ACHN (cell line): ENCODE measurements at regions not wholly inside any gene's neighbourhood (a gene's known extent, or its start where the extent isn't known, plus 50 kb on each side); places are given as distances from the start of the nearest gene placed in this dataset.

ENCODE experiments used
- DNase-seq: peaks from one replicate; pipeline ENCODE4 v3.0.0-alpha.2; 2015
- in situ Hi-C: cut with HindIII; loops from 2 replicates; pipeline ENCODE4 v1.10.0; 2017; ENCODE audit warnings: low sequenced_read_pairs, low pct_ligation_motif_present, low pct_unique_long_range_greater_than_20kb

- in situ Hi-C loops, result no loop called here
- no peak for DNase-seq
These were observed 459.8 kb downstream of the PMP22 start for GRCh38 chr17:14805348-14805747.

GRCh38 chr17:14803826-14804225 lies 461.3 kb downstream of the PMP22 start:
- DNase-seq, result no peak
- in situ Hi-C loops, result no loop called here

GRCh38 chr17:14797801-14798200 lies 467.3 kb downstream of the PMP22 start:
- no peak for DNase-seq
- in situ Hi-C loops, result no loop called here

GRCh38 chr17:14797021-14797420 lies 468.1 kb downstream of the PMP22 start:
- in situ Hi-C loops, result no loop called here
- no peak for DNase-seq

- DNase-seq, result no peak
These were observed 470.2 kb downstream of the PMP22 start for GRCh38 chr17:14794961-14795360.

GRCh38 chr17:14793237-14793636 lies 471.9 kb downstream of the PMP22 start:
- DNase-seq, result no peak
- in situ Hi-C loops, result no loop called here

More at GRCh38 chr17:14794961-14795360, 470.2 kb downstream of the PMP22 start:
- in situ Hi-C loops, result no loop called here

GRCh38 chr17:14792746-14793145 lies 472.4 kb downstream of the PMP22 start:
- DNase-seq, result no peak
- in situ Hi-C loops, result no loop called here

GRCh38 chr17:14791221-14791620 lies 473.9 kb downstream of the PMP22 start:
- in situ Hi-C loops, result no loop called here
- DNase-seq, result no peak

GRCh38 chr17:14790521-14790920 lies 474.6 kb downstream of the PMP22 start:
- in situ Hi-C loops, result no loop called here
- DNase-seq, result no peak

- in situ Hi-C loops, result no loop called here
- DNase-seq, result no peak
These were observed 480.0 kb downstream of the PMP22 start for GRCh38 chr17:14784997-14785696.

GRCh38 chr17:14781123-14781522 lies 480.2 kb downstream of the HS3ST3B1 start:
- no peak for DNase-seq
- in situ Hi-C loops, result no loop called here

- in situ Hi-C loops, result no loop called here
- no peak for DNase-seq
These were observed 479.3 kb downstream of the HS3ST3B1 start for GRCh38 chr17:14780097-14780651.

GRCh38 chr17:14779241-14779640 lies 478.4 kb downstream of the HS3ST3B1 start:
- no peak for DNase-seq
- in situ Hi-C loops, result no loop called here

- in situ Hi-C loops, result no loop called here
These were observed 476.4 kb downstream of the HS3ST3B1 start for GRCh38 chr17:14777291-14777690.

GRCh38 chr17:14776791-14777190 lies 475.9 kb downstream of the HS3ST3B1 start:
- no peak for DNase-seq
- in situ Hi-C loops, result no loop called here

More at GRCh38 chr17:14777291-14777690, 476.4 kb downstream of the HS3ST3B1 start:
- no peak for DNase-seq

GRCh38 chr17:14775731-14776492 lies 475.0 kb downstream of the HS3ST3B1 start:
- in situ Hi-C loops, result no loop called here
- no peak for DNase-seq

- in situ Hi-C loops, result no loop called here
- DNase-seq, result no peak
These were observed 473.9 kb downstream of the HS3ST3B1 start for GRCh38 chr17:14774774-14775173.

- no peak for DNase-seq
- in situ Hi-C loops, result no loop called here
These were observed 471.9 kb downstream of the HS3ST3B1 start for GRCh38 chr17:14772776-14773175.

- in situ Hi-C loops, result no loop called here
- DNase-seq, result no peak
These were observed 470.7 kb downstream of the HS3ST3B1 start for GRCh38 chr17:14771543-14771942.

GRCh38 chr17:14768923-14769322 lies 468.0 kb downstream of the HS3ST3B1 start:
- in situ Hi-C loops, result no loop called here
- DNase-seq, result no peak
